Right lobe of liver (tissue), 6 donors: ENCODE measurements at regions not wholly inside any gene's neighbourhood (a gene's known extent, or its start where the extent isn't known, plus 50 kb on each side); places are given as distances from the start of the nearest gene placed in this dataset.

Experiments
- ATAC-seq, 4 donors: fragments of 200-7000 bp; cut with Tn5 transposase; one replicate each; pipeline ENCODE4 v1.9.1; 2020; ENCODE audit warnings: mild to moderate bottlenecking in 4 of 4, moderate library complexity in 4 of 4
- DNase-seq, 3 donors: peaks; one replicate each; pipeline ENCODE4 v3.0.0-alpha.2; 2020
- H3K27ac ChIP-seq, 3 donors: fragments of 200-600 bp; one replicate each; pipeline ENCODE4 v1.8.0; 2022
- H3K27me3 ChIP-seq, 2 donors: fragments of 200-600 bp; one replicate each; pipeline ENCODE4 v1.8.0; 2022
- H3K36me3 ChIP-seq, 4 donors: fragments of 200-600 bp; sonication (generic) in 1 of 4; one replicate each; pipeline versions ENCODE4 v1.5.1 to v1.8.0; 2017 to 2022; ENCODE audit warnings: control low read depth in 1 of 4
- H3K4me1 ChIP-seq, 4 donors: fragments of 200-600 bp; sonication (generic) in 1 of 4; one replicate each; pipeline versions ENCODE4 v1.5.1 to v1.8.0; 2017 to 2022; ENCODE audit warnings: control low read depth in 1 of 4
- H3K4me3 ChIP-seq, 3 donors: fragments of 200-600 bp; one replicate each; pipeline ENCODE4 v1.8.0; 2022
- H3K9me3 ChIP-seq, 4 donors: fragments of 200-600 bp; sonication (generic) in 1 of 4; one replicate each; pipeline versions ENCODE4 v1.5.1 to v1.8.0; 2017 to 2022; ENCODE audit warnings: control low read depth in 1 of 4
- CTCF ChIP-seq, 4 donors: fragments of 200-600 bp in 3 of 4; fragments of 450-650 bp in 1 of 4; IDR thresholded peaks; one replicate each; pipeline versions ENCODE4 v1.5.1 to v1.8.0; 2016 to 2022; ENCODE audit warnings: antibody characterized with exemption in 4 of 4, mild to moderate bottlenecking in 2 of 4
- POLR2A ChIP-seq: fragments of 450-650 bp; IDR thresholded peaks from one replicate; pipeline ENCODE4 v1.6.1; 2017; ENCODE audit warnings: antibody characterized with exemption, mild to moderate bottlenecking
- WGBS: methylation state at CpG from one replicate; pipeline ENCODE4 v1.1.6; 2018; ENCODE audit warnings: low coverage, low lambda C conversion rate; ENCODE audit not compliant: insufficient coverage; ENCODE audit errors: missing lambda C conversion rate; 5-methylcytosine and 5-hydroxymethylcytosine counted together
- intact Hi-C, 2 donors: fragments of 100-400 bp; cut with DNase I; formaldehyde crosslinking; loops; one replicate each; pipeline versions ENCODE4 v1.11.2 to v1.14.1; 2022
- donor health status: DM: no; HTN: yes; CAD: no.
- donor health status: DM: no; HTN: no; CAD: no.
- donor health status: DM: no; HTN: no; CAD: no.
- donor health status: DM: no; HTN: yes; CAD: no.
- donor health status: DM: no; HTN: yes; CAD: no.

GRCh38 chr18:26729449-26729848, 136.1 kb downstream of the AQP4 start:
- Histone ChIP-seq H3K9me3 (no peaks in the 10 kb centered on the region), H3K27ac (no peak overlapping the region), H3K4me1 (no peaks in the 10 kb centered on the region), H3K27me3 (no peaks in the 10 kb centered on the region), H3K4me3 (no peak overlapping the region), H3K36me3 (no peaks in the 10 kb centered on the region)
- intact Hi-C loops, result no loop called here
- 96% methylated on average over 2 of the region's 2 CpGs for WGBS
- TF ChIP-seq CTCF (IDR thresholded peaks at IDR 0.05) (no peak), POLR2A (no peak)
- ATAC-seq (no peak), DNase-seq (no peak)

GRCh38 chr18:26729008-26729407, 136.5 kb downstream of the AQP4 start:
- H3K27ac ChIP-seq, result no peak overlapping the region
- no peaks in the 10 kb centered on the region for H3K9me3 ChIP-seq
- intact Hi-C loops, result no loop called here
- 88% methylated on average over 3 of the region's 3 CpGs for WGBS
- no peak for TF ChIP-seq POLR2A
- no peak for TF ChIP-seq CTCF (IDR thresholded peaks at IDR 0.05)
- no peak overlapping the region for H3K4me3 ChIP-seq
- H3K27me3 ChIP-seq, result no peaks in the 10 kb centered on the region
- H3K36me3 ChIP-seq, result no peaks in the 10 kb centered on the region
- ATAC-seq, result no peak
- DNase-seq, result no peak
- H3K4me1 ChIP-seq, result no peaks in the 10 kb centered on the region

- H3K4me3 ChIP-seq, result no peak overlapping the region
- WGBS, result 29% methylated on average over 3 of the region's 3 CpGs
- no peaks in the 10 kb centered on the region for H3K36me3 ChIP-seq
- no peaks in the 10 kb centered on the region for H3K27me3 ChIP-seq
- DNase-seq (no peak), ATAC-seq (no peak)
- TF ChIP-seq POLR2A (no peak), CTCF (IDR thresholded peaks at IDR 0.05) (no peak)
- H3K4me1 ChIP-seq, result no peaks in the 10 kb centered on the region
- intact Hi-C loops, result no loop called here
- no peak overlapping the region for H3K27ac ChIP-seq
- H3K9me3 ChIP-seq, result no peaks in the 10 kb centered on the region
These were observed 141.5 kb downstream of the AQP4 start for GRCh38 chr18:26723981-26724380.

- ATAC-seq, result peak; percentile 41 to 86 (median 60)
- peak in 1 of 3 donors; percentile 57 for DNase-seq
- H3K27ac ChIP-seq, result no peak overlapping the region
- no peaks in the 10 kb centered on the region for H3K36me3 ChIP-seq
- intact Hi-C loops, result no loop called here
- no peaks in the 10 kb centered on the region for H3K9me3 ChIP-seq
- TF ChIP-seq POLR2A, result no peak
- no peak for TF ChIP-seq CTCF (IDR thresholded peaks at IDR 0.05)
- H3K4me1 ChIP-seq, result no peaks in the 10 kb centered on the region
- H3K27me3 ChIP-seq, result no peaks in the 10 kb centered on the region
- 40% methylated on average over 2 of the region's 2 CpGs for WGBS
- H3K4me3 ChIP-seq, result no peak overlapping the region
These were observed 143.0 kb downstream of the AQP4 start for GRCh38 chr18:26722565-26722931.

- H3K4me3 ChIP-seq, result no peak overlapping the region
- DNase-seq, result no peak
- H3K9me3 ChIP-seq, result no peaks in the 10 kb centered on the region
- H3K27me3 ChIP-seq, result no peaks in the 10 kb centered on the region
- WGBS, result 75% methylated on average over 4 of the region's 9 CpGs
- no peaks in the 10 kb centered on the region for H3K4me1 ChIP-seq
- H3K36me3 ChIP-seq, result no peaks in the 10 kb centered on the region
- TF ChIP-seq CTCF (IDR thresholded peaks at IDR 0.05) (no peak), POLR2A (no peak)
- H3K27ac ChIP-seq, result no peak overlapping the region
- ATAC-seq, result no peak
- intact Hi-C loops, result no loop called here
These were observed 143.5 kb downstream of the AQP4 start for GRCh38 chr18:26721854-26722564.
